MM.1S (cell line): ENCODE measurements at regions not wholly inside any gene's neighbourhood (a gene's known extent, or its start where the extent isn't known, plus 50 kb on each side); places are given as distances from the start of the nearest gene placed in this dataset.

Source experiments
- DNase-seq: peaks from one replicate; pipeline ENCODE4 v3.0.0-alpha.2; 2015
- H2AFZ ChIP-seq: fragments of 300-600 bp; sonication (generic); 2 replicates; pipeline ENCODE4 v1.6.0; 2016; ENCODE audit warnings: antibody characterized with exemption, low read length
- H3F3A ChIP-seq: fragments of 300-600 bp; sonication (generic); 2 replicates; pipeline ENCODE4 v1.6.1; 2016; ENCODE audit warnings: mild to moderate bottlenecking, antibody characterized with exemption, low read length, moderate library complexity, mixed read lengths; ENCODE audit not compliant: insufficient read depth
- H3K27ac ChIP-seq: fragments of 300-600 bp; sonication (generic); 2 replicates; pipeline ENCODE4 v1.5.1; 2016; ENCODE audit warnings: mild to moderate bottlenecking, low read length
- H3K27me3 ChIP-seq: fragments of 300-600 bp; sonication (generic); replicated peaks from 2 replicates; pipeline ENCODE4 v1.6.0; 2016; ENCODE audit warnings: low read length; ENCODE audit not compliant: insufficient read depth
- H3K36me3 ChIP-seq: fragments of 300-600 bp; sonication (generic); replicated peaks from 2 replicates; pipeline ENCODE4 v1.6.1; 2016; ENCODE audit warnings: mild to moderate bottlenecking, low read length, mixed read lengths; ENCODE audit not compliant: insufficient read depth
- H3K4me1 ChIP-seq: fragments of 300-600 bp; sonication (generic); 2 replicates; pipeline ENCODE4 v1.6.1; 2016; ENCODE audit warnings: low read length, mixed read lengths
- H3K4me2 ChIP-seq: fragments of 300-600 bp; sonication (generic); 2 replicates; pipeline ENCODE4 v1.6.0; 2016; ENCODE audit warnings: low read depth, low read length
- H3K4me3 ChIP-seq: fragments of 300-600 bp; sonication (generic); 2 replicates; pipeline ENCODE4 v1.5.1; 2016; ENCODE audit warnings: low read length, mixed read lengths
- H3K79me2 ChIP-seq: fragments of 300-600 bp; sonication (generic); 2 replicates; pipeline ENCODE4 v1.6.1; 2016; ENCODE audit warnings: mixed run types, low read length, mixed read lengths
- H3K9ac ChIP-seq: fragments of 300-600 bp; sonication (generic); 2 replicates; pipeline ENCODE4 v1.6.1; 2016; ENCODE audit warnings: low read length, mixed read lengths
- H3K9me2 ChIP-seq: fragments of 300-600 bp; sonication (generic); replicated peaks from 2 replicates; pipeline ENCODE4 v1.6.1; 2016; ENCODE audit warnings: mild to moderate bottlenecking, low read length, mixed read lengths; ENCODE audit not compliant: insufficient read depth
- H3K9me3 ChIP-seq: fragments of 300-600 bp; sonication (generic); replicated peaks from 2 replicates; pipeline ENCODE4 v1.6.1; 2016; ENCODE audit warnings: mild to moderate bottlenecking, low read length, mixed read lengths; ENCODE audit not compliant: insufficient read depth
- H4K20me1 ChIP-seq: fragments of 300-600 bp; sonication (generic); 2 replicates; pipeline ENCODE4 v1.6.1; 2016; ENCODE audit warnings: mild to moderate bottlenecking, low read length, moderate library complexity, mixed read lengths; ENCODE audit not compliant: insufficient read depth
- EZH2 ChIP-seq: fragments of 300-600 bp; sonication (generic); optimal IDR thresholded peaks from 2 replicates; pipeline ENCODE3; 2017; ENCODE audit warnings: low read depth, mild to moderate bottlenecking, antibody characterized with exemption, low read length, mixed read lengths
- EZH2phosphoT487 ChIP-seq: fragments of 300-600 bp; sonication (generic); IDR thresholded peaks from 2 replicates; pipeline ENCODE4 v1.6.1; 2018; ENCODE audit warnings: antibody characterized with exemption, low read length
- TF ChIP-seq, protein P1 (sequence below): fragments of 300-600 bp; sonication (generic); IDR thresholded peaks from 2 replicates; pipeline ENCODE4 v1.5.1; 2016; ENCODE audit warnings: antibody characterized with exemption, low read length, mixed read lengths

DNA sequence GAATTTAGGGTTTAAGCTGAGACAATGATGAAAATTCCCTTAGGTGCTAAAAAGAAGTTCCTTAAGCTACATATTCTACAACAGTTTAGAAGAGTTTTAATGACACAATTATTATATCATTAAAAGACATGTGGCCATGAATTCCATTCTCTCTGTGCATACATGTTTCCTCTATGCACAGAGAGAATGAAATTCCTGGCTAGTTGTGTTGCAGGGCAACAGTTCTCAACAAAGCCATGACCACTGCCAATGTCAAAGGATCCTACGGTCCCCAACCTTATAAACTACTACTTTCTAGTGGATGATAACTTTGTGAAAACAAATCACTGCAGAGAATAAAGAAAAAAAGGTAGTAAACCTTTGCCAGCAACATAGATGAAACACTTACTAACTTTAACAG, 122.7 kb downstream of the OTOL1 start:
- H3K79me2 ChIP-seq: no peaks in the 10 kb centered on the region
- H3K9me2 ChIP-seq: no peaks in the 10 kb centered on the region
- no peak overlapping the region for H2AFZ ChIP-seq
- TF ChIP-seq, protein P1, sequence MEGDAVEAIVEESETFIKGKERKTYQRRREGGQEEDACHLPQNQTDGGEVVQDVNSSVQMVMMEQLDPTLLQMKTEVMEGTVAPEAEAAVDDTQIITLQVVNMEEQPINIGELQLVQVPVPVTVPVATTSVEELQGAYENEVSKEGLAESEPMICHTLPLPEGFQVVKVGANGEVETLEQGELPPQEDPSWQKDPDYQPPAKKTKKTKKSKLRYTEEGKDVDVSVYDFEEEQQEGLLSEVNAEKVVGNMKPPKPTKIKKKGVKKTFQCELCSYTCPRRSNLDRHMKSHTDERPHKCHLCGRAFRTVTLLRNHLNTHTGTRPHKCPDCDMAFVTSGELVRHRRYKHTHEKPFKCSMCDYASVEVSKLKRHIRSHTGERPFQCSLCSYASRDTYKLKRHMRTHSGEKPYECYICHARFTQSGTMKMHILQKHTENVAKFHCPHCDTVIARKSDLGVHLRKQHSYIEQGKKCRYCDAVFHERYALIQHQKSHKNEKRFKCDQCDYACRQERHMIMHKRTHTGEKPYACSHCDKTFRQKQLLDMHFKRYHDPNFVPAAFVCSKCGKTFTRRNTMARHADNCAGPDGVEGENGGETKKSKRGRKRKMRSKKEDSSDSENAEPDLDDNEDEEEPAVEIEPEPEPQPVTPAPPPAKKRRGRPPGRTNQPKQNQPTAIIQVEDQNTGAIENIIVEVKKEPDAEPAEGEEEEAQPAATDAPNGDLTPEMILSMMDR: no peak
- TF ChIP-seq EZH2 (no peak), EZH2phosphoT487 (no peak)
- H3K27ac ChIP-seq: no peak overlapping the region
- no peaks in the 10 kb centered on the region for H3F3A ChIP-seq
- H3K36me3 ChIP-seq: no peaks in the 10 kb centered on the region
- DNase-seq: no peak
- no peak overlapping the region for H3K4me3 ChIP-seq
- H3K4me2 ChIP-seq: no peak overlapping the region
- H3K27me3 ChIP-seq: no peaks in the 10 kb centered on the region
- H4K20me1 ChIP-seq: no peaks in the 10 kb centered on the region
- H3K4me1 ChIP-seq: no peaks in the 10 kb centered on the region
- no peak overlapping the region for H3K9ac ChIP-seq
- H3K9me3 ChIP-seq: no peaks in the 10 kb centered on the region

DNA sequence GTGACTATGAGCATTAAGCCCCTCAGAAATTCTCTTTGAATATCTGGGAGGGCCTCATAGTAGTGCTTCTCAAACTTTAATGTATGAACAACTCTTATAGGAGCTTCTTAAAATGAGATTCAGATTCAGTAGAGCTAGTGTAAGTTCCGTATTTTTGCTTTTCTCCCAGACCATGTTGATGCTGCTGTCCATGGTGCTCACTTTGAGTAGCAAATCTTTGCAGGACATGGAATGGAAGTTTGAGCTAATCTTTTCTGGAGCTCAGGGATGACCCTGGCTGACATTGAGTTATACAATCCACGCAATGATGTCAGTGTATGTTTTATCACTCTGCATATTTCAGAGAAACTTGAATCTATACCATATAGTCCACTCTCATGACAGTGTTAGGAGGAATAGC, 134.2 kb downstream of the OTOL1 start:
- no peaks in the 10 kb centered on the region for H3K27me3 ChIP-seq
- TF ChIP-seq EZH2 (no peak), EZH2phosphoT487 (no peak)
- TF ChIP-seq, protein P1: no peak
- no peak overlapping the region for H2AFZ ChIP-seq
- H3K4me2 ChIP-seq: no peak overlapping the region
- H3K4me3 ChIP-seq: no peak overlapping the region
- no peak overlapping the region for H3K9ac ChIP-seq
- H3F3A ChIP-seq: no peaks in the 10 kb centered on the region
- H3K79me2 ChIP-seq: no peaks in the 10 kb centered on the region
- no peaks in the 10 kb centered on the region for H4K20me1 ChIP-seq
- no peaks in the 10 kb centered on the region for H3K9me2 ChIP-seq
- H3K9me3 ChIP-seq: no peaks in the 10 kb centered on the region
- no peaks in the 10 kb centered on the region for H3K36me3 ChIP-seq
- H3K27ac ChIP-seq: no peak overlapping the region
- no peak for DNase-seq
- no peaks in the 10 kb centered on the region for H3K4me1 ChIP-seq

DNA sequence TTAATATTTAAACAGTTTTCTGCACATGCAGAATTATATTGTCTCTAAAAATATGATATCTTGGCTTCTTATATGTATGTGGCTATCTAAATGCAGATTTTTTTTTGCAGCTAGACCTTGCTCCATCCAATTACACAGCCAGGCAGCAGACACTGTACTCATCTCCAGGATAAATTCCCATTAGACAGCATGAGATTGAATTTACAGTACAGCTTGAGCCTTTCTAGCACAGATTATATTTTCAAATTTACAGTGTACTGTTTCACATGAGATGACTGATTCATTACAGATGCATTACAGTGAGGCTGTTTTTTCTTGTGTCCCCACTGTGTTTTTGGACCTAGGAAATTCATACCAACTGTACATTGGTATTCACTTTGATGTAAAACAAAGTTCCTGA, 134.9 kb downstream of the OTOL1 start:
- Histone ChIP-seq H3K27me3 (no peaks in the 10 kb centered on the region), H3K27ac (no peak overlapping the region), H2AFZ (no peak overlapping the region), H3K9me2 (no peaks in the 10 kb centered on the region), H3K79me2 (no peaks in the 10 kb centered on the region), H3K4me3 (no peak overlapping the region), H3F3A (no peaks in the 10 kb centered on the region), H3K9me3 (no peaks in the 10 kb centered on the region), H4K20me1 (no peaks in the 10 kb centered on the region), H3K9ac (no peak overlapping the region), H3K4me2 (no peak overlapping the region), H3K36me3 (no peaks in the 10 kb centered on the region), H3K4me1 (no peaks in the 10 kb centered on the region)
- no peak for TF ChIP-seq EZH2phosphoT487
- TF ChIP-seq, protein P1: no peak
- TF ChIP-seq EZH2: no peak
- DNase-seq: no peak
